GM18519 (cell line): ENCODE measurements at regions not wholly inside any gene's neighbourhood (a gene's known extent, or its start where the extent isn't known, plus 50 kb on each side); places are given as distances from the start of the nearest gene placed in this dataset.
"Not testable (repeated sequence)": the region's sequence is repeated elsewhere in the genome, so short reads cannot be mapped to it uniquely, and the experiment has no call there.

Source experiments
- ATAC-seq: cut with Tn5 transposase; IDR thresholded peaks from one replicate; pipeline ENCODE4 v1.9.1; 2021; ENCODE audit warnings: mild to moderate bottlenecking, moderate library complexity; ENCODE audit not compliant: unreplicated experiment, low FRiP score

DNA sequence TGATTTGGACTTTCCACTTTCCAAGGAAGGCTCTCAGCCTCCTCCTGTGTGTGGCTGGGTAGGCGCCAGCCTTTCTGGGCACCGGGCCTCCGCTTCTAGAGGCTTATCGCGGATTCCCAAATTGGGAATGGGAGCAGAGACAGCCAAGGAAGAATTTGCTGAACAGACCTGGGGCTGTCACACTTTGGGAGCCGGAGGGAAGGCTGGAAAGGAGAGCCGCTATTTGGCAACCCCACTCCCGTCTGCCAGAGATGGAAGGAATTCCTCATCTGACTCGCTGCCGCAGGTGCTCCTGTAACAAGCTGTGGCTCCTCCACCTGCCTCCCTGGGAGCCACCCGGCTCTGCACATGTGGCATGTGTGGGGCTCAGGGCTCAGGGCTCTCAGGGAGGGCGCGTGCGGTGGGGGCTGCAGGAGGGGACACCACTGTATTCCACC lies 50.8 kb upstream of the ECHDC3 start:
- ATAC-seq, result no peak

DNA sequence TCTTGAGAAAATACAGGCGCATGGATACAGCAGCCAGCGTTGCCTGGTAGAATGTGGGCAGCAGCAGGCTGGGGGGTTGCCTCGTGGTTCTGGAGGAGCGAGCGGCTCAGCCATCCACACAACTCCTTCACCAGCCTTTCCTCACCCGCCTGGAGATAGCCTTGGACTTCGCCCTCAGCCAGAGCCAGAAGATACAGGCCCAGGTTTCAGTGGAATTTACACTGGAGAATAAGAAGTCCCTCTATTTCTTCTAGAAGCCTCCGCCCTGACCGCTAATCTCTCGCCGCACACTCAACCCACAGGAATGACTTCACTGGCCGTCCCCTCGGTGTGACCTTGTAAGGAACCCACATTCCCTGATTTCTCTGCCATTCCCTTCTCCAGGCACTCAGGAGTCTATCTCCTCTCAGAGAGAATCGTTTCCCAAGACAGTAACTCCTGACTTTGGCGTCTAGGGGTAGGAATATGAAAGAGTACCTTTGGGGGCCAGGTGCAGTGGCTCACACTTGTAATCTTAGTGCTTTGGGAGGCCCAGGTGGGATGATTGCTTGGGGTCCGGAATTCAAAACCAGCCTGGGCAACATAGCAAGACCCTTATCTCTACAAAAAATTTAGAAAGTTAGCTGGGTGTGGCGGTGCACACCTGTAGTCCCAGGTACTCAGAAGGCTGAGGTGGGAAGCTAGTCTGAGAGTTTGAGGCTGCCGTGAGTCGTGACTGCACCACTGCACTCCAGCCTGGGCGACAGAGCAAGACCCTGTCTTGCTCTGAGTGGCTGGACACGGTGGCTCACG lies 52.0 kb upstream of the ECHDC3 start:
- ATAC-seq, result no peak

DNA sequence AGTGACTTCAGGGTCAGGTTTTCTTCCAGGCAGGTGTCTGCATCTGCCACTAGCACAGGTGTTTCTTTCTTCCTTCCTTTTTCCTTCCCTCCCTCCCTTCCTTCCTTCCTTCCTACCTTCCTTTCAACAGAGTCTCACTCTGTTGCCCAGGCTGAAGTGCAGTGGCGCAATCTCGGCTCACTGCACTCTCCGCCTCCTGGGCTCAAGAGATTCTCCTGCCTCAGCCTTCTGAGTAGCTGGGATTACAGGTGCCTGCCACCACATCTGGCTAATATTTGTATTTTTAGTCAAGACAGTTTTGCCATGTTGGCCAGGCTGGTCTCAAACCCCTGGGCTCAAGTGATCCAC lies 53.8 kb upstream of the ECHDC3 start:
- ATAC-seq, result not testable (repeated sequence)

DNA sequence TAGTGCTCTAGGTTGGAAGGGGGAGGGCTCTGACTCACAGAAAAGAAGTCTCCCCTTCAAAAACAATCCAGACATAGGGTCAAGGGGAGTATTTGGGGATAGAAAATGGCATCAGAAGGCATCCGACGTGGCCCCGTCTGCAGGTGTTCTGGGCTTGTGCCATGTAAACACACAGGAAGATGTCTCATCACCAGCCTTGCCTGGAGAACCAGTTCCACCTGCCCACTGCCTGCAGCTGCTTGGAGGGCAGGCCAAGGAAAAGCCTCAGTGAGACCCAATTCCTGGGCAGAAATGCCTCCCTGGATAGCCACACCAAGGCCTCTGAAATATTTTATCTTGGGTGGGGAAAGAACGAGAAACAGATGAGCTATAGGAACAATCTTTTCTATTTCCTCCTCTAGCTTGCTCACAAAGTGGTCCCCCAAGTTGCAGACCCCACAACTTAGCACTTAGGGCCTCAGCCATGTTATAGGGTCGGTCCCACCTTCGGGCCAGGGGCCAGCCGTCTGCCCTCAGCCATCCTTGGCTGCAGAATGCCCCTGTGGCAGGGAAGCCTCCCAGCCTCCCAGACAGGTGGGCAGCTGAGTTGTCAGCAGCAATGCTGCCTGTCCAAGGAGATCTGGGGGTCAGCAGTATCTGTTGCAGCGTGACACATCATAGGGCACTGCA lies 54.3 kb upstream of the ECHDC3 start:
- no peak for ATAC-seq

DNA sequence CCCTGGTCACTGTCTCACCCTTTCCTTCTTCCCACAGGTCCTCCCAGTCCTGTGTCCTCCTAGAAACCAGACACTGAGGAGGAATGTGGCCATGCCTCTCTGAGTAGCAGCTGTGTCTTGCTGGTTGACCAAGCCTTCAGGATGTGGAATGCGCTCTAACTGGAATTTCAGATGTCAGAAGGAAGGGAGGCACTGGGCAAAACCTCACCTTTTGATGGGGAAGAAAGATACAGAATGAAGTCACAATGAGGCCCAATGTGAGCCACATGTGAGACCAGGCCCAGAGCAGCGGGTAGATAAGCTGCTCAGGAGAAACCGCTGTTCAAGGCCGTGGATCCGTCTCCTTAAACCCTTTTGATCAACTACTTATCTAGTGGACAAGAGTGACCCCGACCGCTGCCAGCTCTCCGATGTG lies 54.8 kb upstream of the ECHDC3 start:
- no peak for ATAC-seq

DNA sequence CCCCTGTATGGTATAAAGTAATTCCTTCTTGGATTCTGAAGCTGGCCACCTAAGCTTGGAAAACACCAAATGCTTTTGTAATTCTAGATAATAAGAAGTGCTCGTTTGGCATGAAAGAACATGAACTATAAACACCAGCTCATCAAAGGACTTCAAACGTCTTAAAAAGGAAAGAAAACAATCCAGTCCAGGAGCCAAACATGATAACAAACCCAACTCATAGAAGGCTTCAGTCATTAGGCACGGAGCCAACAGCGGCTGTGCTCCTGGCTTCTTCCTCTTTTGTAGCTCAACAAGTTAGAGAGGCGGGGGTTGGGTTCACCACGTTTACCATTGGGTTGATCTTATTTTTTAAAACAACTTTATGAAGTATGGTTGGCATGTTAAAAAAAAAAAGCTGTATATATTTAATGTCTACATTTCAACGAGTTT lies 56.4 kb upstream of the ECHDC3 start:
- no peak for ATAC-seq

DNA sequence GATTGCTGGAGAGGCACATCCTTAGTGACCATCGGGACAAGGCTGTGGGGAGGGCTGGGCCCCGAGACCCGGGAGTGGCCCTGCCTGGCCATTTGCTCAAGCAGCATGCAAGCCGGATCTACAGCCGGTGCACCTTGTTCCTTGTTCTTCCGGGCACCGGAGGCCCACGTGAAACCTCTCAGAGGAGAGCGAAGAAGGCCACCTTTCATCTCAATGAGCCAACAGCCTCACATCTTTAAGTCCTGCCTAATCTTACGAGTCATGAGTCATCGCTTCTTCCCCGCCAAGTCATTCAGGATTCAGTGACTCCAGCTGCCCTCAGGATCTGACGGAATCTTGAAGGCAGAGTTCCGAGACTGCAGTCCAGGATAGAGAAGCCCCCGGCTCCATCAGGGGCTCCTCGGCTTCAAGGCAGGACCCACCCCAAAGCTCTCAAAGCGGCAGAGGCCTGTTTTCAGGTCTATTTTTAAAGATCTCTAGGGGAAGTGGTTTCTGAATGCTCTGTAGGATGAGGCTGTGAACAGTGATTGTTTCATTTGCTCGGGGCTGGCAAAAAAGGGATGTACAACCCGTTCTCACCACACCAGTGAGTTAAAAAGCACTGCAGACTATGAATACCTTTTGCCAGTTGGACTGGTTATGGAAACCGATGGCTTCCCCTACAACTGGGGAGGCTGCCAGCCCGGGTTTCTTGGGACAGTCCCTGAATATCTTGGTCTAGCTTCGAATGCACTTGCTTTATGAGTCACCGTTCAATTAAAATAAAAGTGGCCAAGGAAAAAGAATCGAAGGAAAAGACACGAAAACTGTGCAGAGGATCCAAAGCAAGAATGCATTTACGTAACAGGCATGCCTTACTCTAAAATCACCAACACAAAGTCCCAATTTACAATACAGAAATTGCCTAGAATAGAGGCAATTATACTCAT lies 57.2 kb upstream of the ECHDC3 start:
- peak; percentile 49 for ATAC-seq

DNA sequence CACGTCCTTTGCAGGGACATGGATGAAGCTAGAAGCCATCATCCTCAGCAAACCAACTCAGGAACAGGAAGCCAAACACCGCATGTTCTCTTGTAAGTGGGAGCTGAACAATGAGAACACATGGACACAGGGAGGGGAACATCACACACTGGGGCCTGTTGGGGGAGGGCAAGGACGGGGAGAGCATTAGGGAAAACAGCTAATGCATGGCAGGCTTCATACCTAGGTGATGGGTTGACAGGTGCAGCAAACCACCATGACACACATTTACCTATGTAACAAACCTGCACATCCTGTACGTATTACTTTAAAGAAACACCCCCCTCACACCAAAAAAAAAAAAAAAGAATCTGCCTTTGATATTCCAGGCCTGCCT lies 57.9 kb upstream of the ECHDC3 start:
- ATAC-seq, result not testable (repeated sequence)

DNA sequence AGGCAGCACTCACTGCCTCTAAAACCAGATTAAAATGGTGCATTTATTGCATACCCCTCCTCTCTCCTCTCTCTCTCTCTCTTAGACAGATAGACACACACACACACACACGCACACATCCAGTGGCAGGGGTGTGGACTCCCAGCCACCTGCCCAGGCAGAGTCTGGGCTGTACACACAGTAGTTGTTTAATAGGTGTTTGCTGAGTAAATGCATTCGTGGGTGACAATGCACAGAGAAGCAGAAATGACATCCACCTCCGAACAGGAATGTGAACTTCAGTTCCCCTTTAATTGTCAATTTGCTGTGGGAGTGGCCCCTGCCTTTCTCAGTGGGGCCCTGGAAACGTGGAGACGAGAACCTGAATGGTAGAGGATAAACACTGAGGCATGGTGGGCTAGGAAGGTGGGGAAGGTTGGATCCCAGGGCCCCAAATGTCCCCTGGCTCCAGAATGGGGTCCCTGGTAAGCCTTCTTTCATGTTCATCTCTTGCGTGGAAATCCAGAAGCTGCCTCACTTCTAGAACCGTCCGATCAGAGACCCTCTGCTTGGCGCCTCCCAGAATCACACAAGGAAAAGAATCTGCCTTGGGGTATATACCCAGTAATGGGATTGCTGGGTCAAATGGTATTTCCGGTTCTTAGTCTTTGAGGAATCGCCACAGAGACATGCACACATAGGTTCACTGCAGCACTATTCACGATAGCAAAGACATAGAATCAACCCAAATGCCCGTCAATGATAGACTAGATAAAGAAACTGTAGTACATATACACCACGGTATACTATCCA lies 58.5 kb upstream of the ECHDC3 start:
- no peak for ATAC-seq

DNA sequence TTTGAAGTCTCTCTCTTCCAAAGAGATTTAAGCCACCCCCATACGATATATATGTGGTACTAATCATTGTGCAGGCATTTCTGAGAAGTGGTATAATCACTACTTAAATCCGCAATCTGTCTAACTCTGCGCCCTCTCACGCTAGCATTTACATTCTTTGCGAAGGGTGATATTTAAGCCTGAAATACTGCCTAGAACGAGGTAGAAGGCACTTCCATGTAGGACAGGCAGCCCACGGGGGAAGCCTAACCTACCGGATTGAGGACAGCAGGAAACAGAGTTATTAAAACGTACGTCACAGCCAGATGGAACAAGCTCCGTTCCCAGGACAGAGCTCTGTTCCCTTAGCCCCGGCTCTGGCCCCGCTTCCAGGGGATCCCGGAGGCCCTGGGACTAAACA lies 59.3 kb upstream of the ECHDC3 start:
- ATAC-seq, result no peak

DNA sequence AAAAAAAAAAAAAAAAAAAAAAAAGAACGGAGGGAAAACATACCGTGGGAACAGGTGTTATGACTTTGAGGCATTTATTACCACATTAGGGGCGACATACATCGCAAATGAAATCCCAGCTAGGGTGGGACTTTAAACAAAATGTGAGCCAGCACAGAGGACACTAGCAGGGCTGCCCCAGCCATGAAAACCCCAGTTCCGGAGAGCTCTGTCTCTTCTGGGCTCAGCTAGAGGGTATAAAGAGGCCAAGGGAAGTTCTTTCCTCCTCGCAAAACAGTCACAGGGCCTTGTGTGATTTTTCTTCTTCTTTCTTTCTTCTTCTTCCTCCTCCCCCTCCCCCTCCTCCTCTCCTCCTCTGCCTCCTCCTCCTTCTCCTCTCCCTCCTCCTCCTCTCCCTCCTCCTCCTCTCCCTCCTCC lies 59.9 kb upstream of the ECHDC3 start:
- no peak for ATAC-seq

DNA sequence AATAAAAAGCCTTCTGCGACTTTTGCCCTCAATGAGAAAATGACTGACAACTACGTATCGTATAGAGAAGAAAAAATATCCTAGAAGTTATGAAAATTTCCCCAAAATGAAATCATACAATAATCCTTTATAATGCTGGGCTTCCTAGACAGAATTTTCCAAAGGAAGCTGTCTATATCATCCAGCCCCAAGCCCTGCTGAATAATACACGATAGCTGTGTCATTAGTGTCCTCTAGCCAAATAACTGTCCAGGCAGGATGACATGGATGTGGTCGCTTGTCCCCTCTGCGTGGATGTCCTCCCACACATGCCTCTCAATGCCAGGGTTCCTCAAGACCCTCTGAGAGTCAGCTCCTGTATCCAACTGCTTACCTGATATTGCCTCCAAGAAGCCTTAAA lies 61.7 kb upstream of the ECHDC3 start:
- no peak for ATAC-seq

DNA sequence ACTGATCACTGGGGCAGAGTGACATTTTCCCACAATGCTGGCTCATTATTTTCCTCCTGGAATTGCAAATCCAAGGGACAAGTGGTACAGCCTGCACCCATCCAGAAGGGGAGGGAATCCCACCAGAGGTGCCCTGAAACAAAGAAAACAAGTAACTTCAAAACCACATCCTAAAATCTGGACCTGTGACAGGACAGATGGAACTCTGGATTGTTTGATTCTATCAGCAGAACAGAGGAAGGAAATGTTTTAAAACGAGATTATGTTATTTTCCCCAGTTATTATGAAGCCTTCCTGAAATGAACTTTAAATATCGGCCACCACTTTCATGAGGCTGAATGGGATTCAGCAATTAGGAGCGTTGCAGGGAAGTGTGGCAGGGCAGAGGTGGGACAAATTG lies 62.2 kb upstream of the ECHDC3 start:
- ATAC-seq, result no peak

DNA sequence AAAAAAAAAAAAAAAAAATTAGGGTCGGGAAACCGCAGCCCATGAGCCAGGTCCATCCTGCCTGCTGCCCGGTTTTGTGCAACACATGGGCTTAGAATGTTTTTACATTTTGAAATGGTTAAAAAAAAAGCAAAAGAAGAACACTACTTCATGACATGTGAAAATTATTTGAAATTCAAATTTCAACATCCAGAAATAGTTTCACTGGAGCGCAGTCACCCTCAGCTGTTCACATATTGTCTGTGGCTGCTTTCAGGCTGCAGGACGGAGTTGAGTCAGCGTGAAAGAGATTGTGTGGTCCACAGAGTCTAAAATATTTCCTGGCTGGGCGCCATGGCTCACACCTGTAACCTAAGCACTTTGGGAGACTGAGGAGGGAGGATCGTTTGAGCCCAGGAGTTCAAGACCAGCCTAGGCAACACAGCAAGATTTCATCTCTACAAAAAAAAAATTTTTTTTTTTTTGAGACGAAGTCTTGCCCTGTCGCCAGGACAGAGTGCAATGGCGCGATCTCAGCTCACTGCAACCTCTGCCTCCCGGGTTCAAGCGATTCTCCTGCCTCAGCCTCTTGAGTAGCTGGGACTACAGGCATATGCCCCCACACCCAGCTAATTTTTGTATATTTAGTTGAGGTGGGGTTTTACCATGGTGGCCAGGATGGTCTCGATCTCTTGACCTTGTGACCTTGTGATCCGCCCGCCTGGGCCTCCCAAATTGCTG lies 63.9 kb upstream of the ECHDC3 start:
- peak; percentile 83 for ATAC-seq

DNA sequence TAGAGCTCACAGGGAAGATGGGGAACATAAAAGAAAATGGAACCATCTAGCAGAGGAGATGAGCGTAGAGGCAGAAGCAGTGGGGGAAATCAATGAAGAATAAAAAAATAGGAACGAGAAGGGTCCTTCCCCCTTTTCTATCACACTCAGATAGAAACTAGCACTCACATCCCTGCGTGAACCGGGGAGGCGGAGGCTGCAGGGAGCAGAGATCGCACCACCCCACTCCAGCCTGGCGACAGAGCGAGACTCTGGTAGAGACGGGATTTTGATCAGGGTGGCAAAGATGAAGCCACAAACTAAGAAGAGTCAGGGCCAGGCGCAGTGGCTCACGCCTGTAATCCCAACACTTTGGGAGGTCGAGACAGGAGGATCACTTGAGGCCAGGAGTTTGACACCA lies 64.7 kb upstream of the ECHDC3 start:
- no peak for ATAC-seq

DNA sequence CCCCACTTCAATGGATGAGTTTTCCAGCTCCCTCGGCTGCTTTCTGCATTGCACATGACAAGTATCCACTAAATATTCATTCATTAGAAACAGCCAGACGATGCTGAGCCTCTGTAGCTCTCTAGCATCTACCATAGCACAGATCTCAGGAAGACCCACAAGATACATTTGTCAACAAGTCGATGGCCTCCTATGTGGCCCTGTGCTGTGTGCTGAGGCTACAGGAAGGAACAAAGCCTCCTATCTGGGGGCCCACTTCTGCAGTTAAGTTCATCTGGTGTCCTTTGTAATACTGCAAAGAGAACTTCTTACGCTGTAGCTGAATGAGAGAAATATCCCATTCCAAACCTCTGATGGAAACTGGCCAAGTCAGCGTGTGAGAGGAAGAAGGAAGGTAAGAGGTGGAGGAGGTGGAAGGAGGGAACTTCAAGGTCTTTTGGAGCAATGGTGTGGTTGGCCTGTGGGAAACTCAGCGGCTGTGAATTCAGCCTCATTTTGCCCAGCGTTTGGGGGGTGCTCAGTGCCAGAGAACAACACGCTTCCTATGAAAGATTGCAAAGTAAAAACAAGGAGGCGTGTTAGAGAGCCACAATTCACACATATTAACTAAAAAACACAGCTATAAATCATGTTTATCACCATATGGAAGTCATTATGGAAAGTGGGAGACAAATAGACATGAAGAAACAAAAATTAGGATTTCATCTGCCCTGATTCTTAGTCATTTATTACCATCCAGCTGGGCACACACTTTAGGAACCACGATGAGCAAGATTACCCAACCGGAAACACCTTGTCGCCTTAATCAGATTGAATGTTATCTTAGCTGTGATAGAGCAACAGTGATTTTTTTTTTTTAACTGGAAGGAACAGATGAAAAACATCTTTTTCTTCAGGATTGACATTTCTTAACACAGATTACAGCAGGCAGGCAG lies 62.2 kb upstream of the USP6NL start:
- no peak for ATAC-seq

DNA sequence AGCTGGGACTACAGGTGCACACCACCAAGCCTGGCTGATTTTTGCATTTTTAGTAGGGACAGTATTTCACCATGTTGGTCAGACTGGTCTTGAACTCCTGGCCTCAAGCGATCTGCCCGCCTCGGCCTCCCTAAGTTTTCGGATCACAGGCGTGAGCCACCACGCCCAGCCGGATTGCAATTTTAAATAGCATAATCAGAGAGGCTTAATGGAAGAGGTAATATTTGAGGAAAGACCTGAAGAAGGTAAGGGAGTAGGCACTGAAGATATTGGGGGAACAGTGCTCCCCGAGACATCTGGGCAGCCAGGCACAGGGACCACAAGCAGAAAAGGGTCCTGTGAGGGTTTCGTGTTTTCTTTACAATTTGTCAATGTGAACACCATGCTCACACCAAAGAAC lies 61.4 kb upstream of the USP6NL start:
- ATAC-seq, result no peak

DNA sequence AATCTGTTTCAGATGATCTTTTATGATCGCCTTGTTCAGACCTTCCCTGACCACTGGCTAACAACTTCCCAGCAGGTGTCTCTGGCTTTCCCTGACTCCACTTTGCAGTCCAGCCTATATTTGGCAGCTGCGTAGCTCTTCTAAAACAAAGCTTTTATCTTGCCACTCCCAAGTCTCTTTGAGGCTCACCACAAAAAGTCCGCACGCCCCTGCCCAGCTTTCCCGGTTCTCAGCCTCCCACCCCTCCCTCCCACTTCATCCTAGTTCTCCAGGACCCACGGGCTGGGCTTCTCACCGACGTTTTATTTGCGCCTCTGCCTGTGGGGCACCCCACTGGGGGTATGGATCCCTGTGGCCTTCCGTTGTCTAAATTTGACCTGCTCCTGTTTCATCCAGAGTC lies 58.9 kb upstream of the USP6NL start:
- no peak for ATAC-seq
